Smooth muscle cell (in vitro differentiated cells): ENCODE measurements at regions not wholly inside any gene's neighbourhood (a gene's known extent, or its start where the extent isn't known, plus 50 kb on each side); places are given as distances from the start of the nearest gene placed in this dataset.
"Not testable (repeated sequence)": the region's sequence is repeated elsewhere in the genome, so short reads cannot be mapped to it uniquely, and the experiment has no call there.

Experiments
- DNase-seq: peaks from one replicate; lab custom pipeline; 2025; ENCODE audit not compliant: unreplicated experiment; lab: John Stamatoyannopoulos, UW
- H2AFZ ChIP-seq: fragments of 200-600 bp; sonication (generic); 2 replicates; pipeline ENCODE4 v1.6.0; 2016; ENCODE audit warnings: antibody characterized with exemption, low read depth, mild to moderate bottlenecking
- H3F3A ChIP-seq: fragments of 200-600 bp; sonication (generic); 2 replicates; pipeline ENCODE4 v1.6.0; 2017; ENCODE audit warnings: antibody characterized with exemption, low read depth
- H3K27ac ChIP-seq: fragments of 200-600 bp; sonication (generic); 2 replicates; pipeline ENCODE4 v1.5.1; 2016; ENCODE audit warnings: low read depth, mild to moderate bottlenecking
- H3K27me3 ChIP-seq: fragments of 200-600 bp; sonication (generic); 2 replicates; pipeline ENCODE4 v1.6.1; 2016; ENCODE audit warnings: low read depth, mild to moderate bottlenecking
- H3K36me3 ChIP-seq: fragments of 200-600 bp; sonication (generic); 2 replicates; pipeline ENCODE4 v1.5.1; 2016; ENCODE audit warnings: low read depth
- H3K4me1 ChIP-seq: fragments of 200-600 bp; sonication (generic); 2 replicates; pipeline ENCODE4 v1.5.1; 2016; ENCODE audit warnings: low read depth
- H3K4me2 ChIP-seq: fragments of 200-600 bp; sonication (generic); 2 replicates; pipeline ENCODE4 v1.6.0; 2016; ENCODE audit warnings: mild to moderate bottlenecking
- H3K4me3 ChIP-seq: fragments of 200-600 bp; sonication (generic); 2 replicates; pipeline ENCODE4 v1.5.1; 2016; ENCODE audit warnings: mild to moderate bottlenecking
- H3K79me2 ChIP-seq: fragments of 200-600 bp; sonication (generic); 2 replicates; pipeline ENCODE4 v1.6.0; 2016; ENCODE audit warnings: low read depth, mild to moderate bottlenecking
- H3K9ac ChIP-seq: fragments of 200-600 bp; sonication (generic); 2 replicates; pipeline ENCODE4 v1.6.0; 2016; ENCODE audit warnings: low read depth
- H3K9me3 ChIP-seq: fragments of 200-600 bp; sonication (generic); replicated peaks from 2 replicates; pipeline ENCODE4 v1.5.1; 2016; ENCODE audit warnings: low read depth
- H4K20me1 ChIP-seq: fragments of 200-600 bp; sonication (generic); 2 replicates; pipeline ENCODE4 v1.6.0; 2016; ENCODE audit warnings: low read depth
- WGBS: methylation state at CpG from one replicate; pipeline ENCODE4 v1.1.7; 2016; ENCODE audit warnings: low lambda C conversion rate; 5-methylcytosine and 5-hydroxymethylcytosine counted together

- H3K4me1 ChIP-seq, H3K27me3 ChIP-seq, H3K79me2 ChIP-seq, H3K9me3 ChIP-seq, H3K27ac ChIP-seq, H4K20me1 ChIP-seq, H3K36me3 ChIP-seq, H3K9ac ChIP-seq, H3K4me3 ChIP-seq, H3K4me2 ChIP-seq, DNase-seq, H2AFZ ChIP-seq, H3F3A ChIP-seq: not testable (repeated sequence)
- WGBS = 92% methylated on average over 3 of the region's 3 CpGs
Observed at GRCh38 chr1:146784212-146784940, 153.7 kb upstream of the NBPF12 start.

GRCh38 chr1:146781235-146781634 is 156.9 kb upstream of the NBPF12 start:
- H3F3A ChIP-seq, H3K27ac ChIP-seq, H3K27me3 ChIP-seq, H3K79me2 ChIP-seq, DNase-seq, H3K36me3 ChIP-seq, H3K4me1 ChIP-seq, H3K4me3 ChIP-seq, H2AFZ ChIP-seq, H3K4me2 ChIP-seq, H4K20me1 ChIP-seq, H3K9ac ChIP-seq, H3K9me3 ChIP-seq: not testable (repeated sequence)
- 70% methylated on average over 7 of the region's 7 CpGs for WGBS

- DNase-seq, H3K9me3 ChIP-seq, H3K4me3 ChIP-seq, H3K4me2 ChIP-seq, H3K4me1 ChIP-seq, H3K9ac ChIP-seq, H3K36me3 ChIP-seq, H3K27ac ChIP-seq, H2AFZ ChIP-seq, H4K20me1 ChIP-seq, H3K79me2 ChIP-seq, H3K27me3 ChIP-seq, H3F3A ChIP-seq: not testable (repeated sequence)
- 93% methylated on average over 5 of the region's 13 CpGs for WGBS
Observed at GRCh38 chr1:146777826-146778602, 160.1 kb upstream of the NBPF12 start.

- H3K36me3 ChIP-seq, H2AFZ ChIP-seq, H3K27me3 ChIP-seq, H3K4me2 ChIP-seq, H3F3A ChIP-seq, H4K20me1 ChIP-seq, H3K4me1 ChIP-seq, H3K4me3 ChIP-seq, H3K9ac ChIP-seq, H3K79me2 ChIP-seq, DNase-seq, H3K27ac ChIP-seq, H3K9me3 ChIP-seq: not testable (repeated sequence)
- WGBS = 71% methylated on average over 4 of the region's 6 CpGs
Observed at GRCh38 chr1:146774988-146775387, 163.1 kb upstream of the NBPF12 start.

GRCh38 chr1:146774271-146774670 is 163.9 kb upstream of the NBPF12 start:
- H3K4me3 ChIP-seq, H3K36me3 ChIP-seq, H3K4me2 ChIP-seq, H3F3A ChIP-seq, H3K4me1 ChIP-seq, H3K27me3 ChIP-seq, H2AFZ ChIP-seq, H3K9me3 ChIP-seq, H3K79me2 ChIP-seq, H3K27ac ChIP-seq, DNase-seq, H3K9ac ChIP-seq, H4K20me1 ChIP-seq: not testable (repeated sequence)
- WGBS = 76% methylated on average over 7 of the region's 7 CpGs

- not testable (repeated sequence) for H3K79me2 ChIP-seq, H3K9me3 ChIP-seq, H3K27ac ChIP-seq, H3K4me1 ChIP-seq, DNase-seq, H3K4me2 ChIP-seq, H2AFZ ChIP-seq, H3K9ac ChIP-seq, H3F3A ChIP-seq, H3K36me3 ChIP-seq, H3K4me3 ChIP-seq, H3K27me3 ChIP-seq, H4K20me1 ChIP-seq
- 76% methylated on average over 16 of the region's 16 CpGs for WGBS
Observed at GRCh38 chr1:146771409-146771808, 166.7 kb upstream of the NBPF12 start.

- not testable (repeated sequence) for H4K20me1 ChIP-seq, H3K4me2 ChIP-seq, H3K79me2 ChIP-seq, H3K9ac ChIP-seq, H3K4me1 ChIP-seq, H3K36me3 ChIP-seq, H3K27ac ChIP-seq, DNase-seq, H3K27me3 ChIP-seq, H2AFZ ChIP-seq, H3K4me3 ChIP-seq, H3K9me3 ChIP-seq, H3F3A ChIP-seq
- no CpG with 5 or more reads among the region's 3 CpGs for WGBS
Observed at GRCh38 chr1:146770998-146771397, 167.1 kb upstream of the NBPF12 start.

GRCh38 chr1:146763234-146763633 is 174.9 kb upstream of the NBPF12 start:
- H3K79me2 ChIP-seq, H3F3A ChIP-seq, H3K4me3 ChIP-seq, H4K20me1 ChIP-seq, H3K27me3 ChIP-seq, H3K9me3 ChIP-seq, H3K4me2 ChIP-seq, H3K9ac ChIP-seq, H3K27ac ChIP-seq, H3K4me1 ChIP-seq, DNase-seq, H2AFZ ChIP-seq, H3K36me3 ChIP-seq: not testable (repeated sequence)
- no CpG with 5 or more reads among the region's 5 CpGs for WGBS
